NCI-H2196 (cell line): ENCODE measurements at regions not wholly inside any gene's neighbourhood (a gene's known extent, or its start where the extent isn't known, plus 50 kb on each side); places are given as distances from the start of the nearest gene placed in this dataset.

ENCODE experiments used
- DNase-seq: peaks from one replicate; lab custom pipeline; 2025; ENCODE audit not compliant: unreplicated experiment; lab: John Stamatoyannopoulos, UW

GRCh38 chrX:45714866-45715265 is 514.2 kb upstream of the DIPK2B start:
- DNase-seq: no peak

- no peak for DNase-seq
These were observed 511.4 kb upstream of the DIPK2B start for GRCh38 chrX:45712067-45712466.

GRCh38 chrX:45711231-45711630 is 510.6 kb upstream of the DIPK2B start:
- DNase-seq: no peak

GRCh38 chrX:45710081-45710801 is 509.6 kb upstream of the DIPK2B start:
- no peak for DNase-seq

DNA sequence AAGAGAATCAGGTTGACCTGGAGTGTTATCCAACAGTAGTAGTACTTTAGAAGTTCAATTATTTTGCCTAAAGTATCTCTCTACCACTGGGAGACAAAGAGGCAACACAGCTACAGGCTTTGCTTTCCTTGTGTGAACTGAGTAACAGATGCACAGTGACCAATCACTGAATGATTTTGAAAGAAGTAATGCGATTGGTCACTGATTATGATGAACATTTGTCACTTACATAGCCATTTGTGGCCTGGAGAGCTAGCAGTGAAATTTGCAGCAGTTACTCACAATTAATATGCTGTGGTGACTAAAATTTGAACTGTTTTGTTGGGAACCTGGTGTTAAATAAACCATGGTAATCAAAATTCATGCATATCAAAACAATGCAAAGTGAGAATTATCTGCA is 508.7 kb upstream of the DIPK2B start:
- DNase-seq: no peak

DNA sequence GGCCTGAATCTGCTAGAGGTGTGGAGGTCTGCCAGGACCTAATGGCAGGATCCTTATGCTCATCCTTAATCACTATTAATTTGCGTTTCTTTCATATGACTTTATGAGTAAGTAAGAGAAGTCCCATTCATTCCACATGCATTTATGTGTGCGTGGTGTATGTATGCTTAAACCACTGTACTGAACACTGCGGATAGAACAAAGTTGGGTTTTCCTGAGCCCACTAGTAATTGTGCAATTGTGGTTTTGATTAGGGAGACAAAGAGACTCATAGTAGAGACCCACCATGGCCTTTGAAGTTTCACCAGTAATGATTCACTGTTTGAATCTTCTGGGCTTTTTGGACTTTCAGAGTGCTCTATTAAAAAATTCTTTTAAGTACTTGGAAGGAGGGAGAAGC is 498.5 kb upstream of the DIPK2B start:
- DNase-seq: no peak

DNA sequence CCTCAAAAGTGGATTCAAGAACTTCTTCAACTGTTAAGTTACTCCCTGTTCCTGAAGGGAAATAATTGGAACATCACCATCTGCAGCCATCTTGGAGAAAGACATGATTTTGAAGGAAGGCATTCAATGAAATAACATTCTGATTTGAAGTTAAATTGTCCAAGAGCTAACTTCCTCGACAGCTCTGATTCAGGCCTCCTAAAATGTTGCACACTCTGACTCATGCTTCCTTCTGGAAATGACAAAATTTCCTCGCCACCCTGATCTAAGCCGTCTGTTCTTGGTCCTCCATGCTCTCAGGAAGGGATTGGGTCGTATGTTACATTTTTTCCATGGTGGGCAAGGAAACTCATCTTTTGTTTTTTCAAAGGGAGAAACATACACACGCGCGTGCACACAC is 496.9 kb upstream of the DIPK2B start:
- no peak for DNase-seq

DNA sequence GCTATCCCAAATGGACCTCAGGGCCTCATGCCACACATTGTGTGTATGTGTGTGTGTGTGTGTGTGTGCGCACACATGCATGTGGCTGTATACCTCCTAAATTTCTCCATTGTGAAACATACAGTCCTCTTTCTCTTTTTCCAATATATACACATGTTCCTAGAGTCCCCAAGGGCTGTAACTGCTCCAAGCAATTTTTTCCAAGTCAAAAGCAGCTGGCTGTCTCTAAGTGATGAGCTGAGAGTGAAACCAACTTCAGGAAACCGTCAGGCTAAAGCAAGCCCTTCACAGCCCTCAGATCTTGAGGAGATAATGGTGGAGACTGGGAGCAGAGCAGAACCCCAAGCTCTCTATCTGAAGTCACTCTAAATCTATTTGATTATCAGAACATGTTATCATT is 496.1 kb upstream of the DIPK2B start:
- no peak for DNase-seq

DNA sequence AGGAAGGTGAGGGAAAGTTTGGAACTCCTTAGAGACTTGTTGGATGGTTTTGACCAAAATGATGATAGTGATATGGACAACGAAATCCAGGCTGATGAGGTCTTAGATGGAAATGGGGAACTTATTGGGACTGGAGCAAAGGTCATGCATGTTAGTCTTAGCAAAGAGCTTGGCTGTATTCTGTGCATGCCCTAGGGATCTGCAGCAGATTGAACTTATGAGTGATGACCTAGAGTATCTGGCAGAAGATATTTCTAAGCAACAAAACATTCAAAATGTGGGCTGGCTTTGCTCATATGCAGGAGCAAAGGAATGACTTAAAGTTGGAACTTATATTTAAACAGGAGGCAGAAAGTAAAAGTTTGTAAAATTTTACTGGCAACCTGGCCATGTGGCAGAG is 489.3 kb upstream of the DIPK2B start:
- DNase-seq: no peak

- no peak for DNase-seq
These were observed 483.2 kb upstream of the DIPK2B start for GRCh38 chrX:45683914-45684313.

GRCh38 chrX:45681891-45682290 is 481.2 kb upstream of the DIPK2B start:
- no peak for DNase-seq

DNA sequence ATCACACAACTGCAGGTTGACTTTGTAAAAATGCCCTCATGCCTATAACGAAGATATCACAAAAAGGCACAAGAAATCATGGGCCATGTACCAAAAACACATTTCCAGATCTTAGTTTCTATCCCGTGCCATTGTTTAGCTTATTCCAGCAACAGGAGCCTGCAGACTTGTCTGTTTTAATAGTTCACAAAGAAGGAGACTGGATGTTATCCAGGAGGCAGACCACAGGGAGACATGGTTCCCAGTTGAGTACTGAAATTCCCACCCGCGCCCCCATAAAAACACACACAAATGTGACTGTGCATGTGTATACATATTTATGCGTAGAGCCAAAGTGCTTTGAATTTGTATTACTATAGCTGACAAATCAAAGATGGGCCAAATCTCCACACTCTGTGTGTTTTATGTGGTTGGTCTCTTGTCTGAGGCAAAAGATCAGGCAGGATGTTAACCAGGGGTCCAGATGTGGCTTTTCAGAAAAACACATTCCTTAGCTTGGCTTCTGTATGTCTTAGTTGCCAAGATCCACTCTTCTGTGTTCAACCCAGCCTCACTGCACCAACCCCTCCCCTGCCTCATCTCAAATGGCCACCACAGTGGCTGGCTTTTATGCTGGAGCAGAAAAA is 469.2 kb upstream of the DIPK2B start:
- no peak for DNase-seq

GRCh38 chrX:45668686-45669443 is 468.2 kb upstream of the DIPK2B start:
- DNase-seq: no peak

DNA sequence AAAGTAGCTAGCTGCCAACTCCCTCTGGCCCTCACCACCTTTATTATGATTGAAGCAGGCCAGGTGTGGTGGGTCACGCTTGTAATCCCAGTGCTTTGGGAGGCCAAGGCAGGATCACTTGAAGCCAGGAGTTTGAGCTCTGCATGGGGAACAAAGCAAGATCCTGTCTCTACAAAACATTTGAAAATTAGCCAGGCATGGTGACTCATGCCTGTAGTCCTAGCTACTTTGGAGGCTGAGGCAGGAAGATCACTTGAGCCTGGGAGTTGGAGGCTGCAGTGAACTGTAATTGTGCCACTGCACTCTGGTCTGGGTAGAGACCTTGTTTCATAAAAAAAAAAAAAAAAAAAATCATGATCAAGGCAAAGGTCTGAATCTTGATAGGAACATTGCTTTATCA is 467.0 kb upstream of the DIPK2B start:
- no peak for DNase-seq

- DNase-seq: no peak
These were observed 464.1 kb upstream of the DIPK2B start for GRCh38 chrX:45664727-45665290.

- DNase-seq: no peak
These were observed 459.8 kb upstream of the DIPK2B start for GRCh38 chrX:45660477-45660876.

- DNase-seq: no peak
These were observed 432.7 kb upstream of the DIPK2B start for GRCh38 chrX:45633419-45633818.

GRCh38 chrX:45632506-45632905 is 431.8 kb upstream of the DIPK2B start:
- DNase-seq: no peak

- DNase-seq: no peak
These were observed 429.4 kb upstream of the DIPK2B start for GRCh38 chrX:45630078-45630477.

GRCh38 chrX:45628041-45628440 is 427.4 kb upstream of the DIPK2B start:
- no peak for DNase-seq

DNA sequence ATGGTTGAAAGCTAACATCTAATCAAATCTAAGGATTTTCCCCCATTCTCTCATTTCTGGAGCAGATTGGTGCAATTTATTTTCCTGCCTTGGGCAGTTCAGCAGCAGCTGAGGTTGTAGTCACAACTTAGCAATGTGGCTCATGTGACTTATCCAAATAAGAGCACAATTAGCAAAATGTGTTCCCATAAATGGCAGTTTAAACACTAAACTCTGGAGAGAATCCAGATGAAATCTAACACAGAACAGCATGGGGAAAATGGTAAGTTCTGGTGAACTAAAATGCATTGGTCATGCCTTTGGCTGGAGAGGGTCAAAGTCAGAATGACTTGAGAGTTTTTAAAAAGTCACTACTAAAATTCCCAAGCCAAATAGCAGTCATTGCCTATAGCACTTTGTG is 422.6 kb upstream of the DIPK2B start:
- DNase-seq: peak; percentile 39

DNA sequence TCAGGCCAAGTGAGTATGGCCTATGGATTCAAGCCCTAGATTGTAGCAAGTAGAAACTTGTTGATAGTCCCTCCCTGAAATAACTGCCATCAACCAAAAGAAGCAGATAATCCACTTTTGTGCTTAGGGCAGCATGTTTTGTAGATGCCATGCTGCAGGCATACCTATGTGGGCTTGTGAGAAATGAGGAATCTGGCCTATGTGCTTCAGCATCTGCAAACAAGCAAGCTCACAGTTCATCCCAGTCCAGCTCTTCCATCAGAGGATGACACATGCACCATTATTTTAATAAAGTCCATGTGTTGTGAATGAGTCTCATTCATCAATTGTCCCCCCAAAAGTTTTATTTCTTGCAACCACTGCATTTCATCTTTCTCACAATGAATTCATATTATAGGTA is 421.9 kb upstream of the DIPK2B start:
- no peak for DNase-seq
